HPDE6-E6E7 (cell line): ENCODE measurements at regions not wholly inside any gene's neighbourhood (a gene's known extent, or its start where the extent isn't known, plus 50 kb on each side); places are given as distances from the start of the nearest gene placed in this dataset.
"Not testable (repeated sequence)": the region's sequence is repeated elsewhere in the genome, so short reads cannot be mapped to it uniquely, and the experiment has no call there.

ENCODE experiments used
- DNase-seq: peaks from one replicate; pipeline ENCODE4 v3.0.0; 2011; ENCODE audit warnings: missing footprints; ENCODE audit errors: extremely low spot score

DNA sequence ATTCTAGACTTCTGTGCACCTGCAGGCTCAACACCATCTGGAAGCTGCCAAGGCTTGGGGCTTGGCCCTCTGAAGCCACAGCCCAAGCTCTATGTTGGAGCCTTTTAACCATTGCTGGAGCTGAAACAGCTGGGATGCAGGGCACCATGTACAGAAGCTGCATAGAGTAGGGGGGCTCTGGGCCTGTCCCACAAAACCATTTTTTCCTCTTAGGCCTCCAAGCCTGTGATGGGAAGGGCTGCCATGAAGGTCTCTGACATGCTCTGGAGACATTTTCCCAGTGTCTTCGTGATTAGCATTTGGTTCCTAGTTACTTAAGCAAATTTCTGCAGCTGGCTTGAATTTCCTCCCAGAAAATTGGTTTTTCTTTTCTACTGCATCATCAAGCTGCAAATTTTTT, 999.3 kb upstream of the GRIA3 start:
- DNase-seq, result no peak

DNA sequence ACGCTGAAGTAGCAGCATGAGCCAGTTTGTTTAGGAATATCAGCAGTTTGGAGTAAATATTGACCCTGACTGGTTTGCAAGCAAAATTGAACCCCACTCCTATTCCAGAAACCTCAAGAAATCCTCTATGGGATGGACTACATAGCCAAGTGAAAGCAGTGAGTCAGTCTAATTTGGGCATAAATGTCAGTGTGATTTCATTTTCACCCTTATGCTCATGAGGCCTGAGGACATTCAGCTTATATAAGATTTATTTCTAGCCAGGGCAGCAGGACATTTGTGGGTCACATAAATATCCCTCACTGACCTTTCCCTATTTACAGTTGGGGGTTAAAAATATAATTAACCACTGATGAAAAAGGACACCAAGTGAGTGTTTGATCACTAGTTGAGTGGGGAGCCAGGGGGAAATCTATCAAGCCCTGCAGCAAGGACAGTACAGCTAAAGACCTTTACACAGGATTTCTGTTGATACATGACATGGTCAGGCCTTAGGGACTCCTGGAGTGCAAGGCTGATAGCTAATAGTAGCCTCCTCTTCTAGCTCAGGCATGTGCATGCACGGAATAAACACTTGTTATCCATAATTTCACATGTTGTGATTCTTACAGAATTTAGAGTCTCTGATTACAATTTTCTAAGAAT, 996.9 kb upstream of the GRIA3 start:
- no peak for DNase-seq

DNA sequence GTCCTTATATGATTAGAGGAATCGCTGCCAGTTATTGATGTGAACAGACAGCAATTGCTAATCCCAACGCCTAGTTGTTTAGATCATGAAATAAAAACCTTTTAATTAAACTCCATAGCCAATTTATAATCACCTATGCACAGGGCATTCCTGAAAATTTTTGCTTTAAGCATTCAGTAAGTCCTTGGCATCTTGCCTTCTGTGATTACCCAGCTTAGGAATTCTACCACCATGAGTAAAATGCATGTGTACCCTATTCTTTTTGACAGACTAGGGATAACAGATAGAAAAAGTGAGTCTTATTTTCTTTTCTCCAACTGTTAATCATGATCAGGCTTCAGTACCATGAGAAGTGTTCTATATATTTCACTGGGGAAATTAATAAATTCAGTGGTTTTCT, 995.3 kb upstream of the GRIA3 start:
- DNase-seq, result no peak

DNA sequence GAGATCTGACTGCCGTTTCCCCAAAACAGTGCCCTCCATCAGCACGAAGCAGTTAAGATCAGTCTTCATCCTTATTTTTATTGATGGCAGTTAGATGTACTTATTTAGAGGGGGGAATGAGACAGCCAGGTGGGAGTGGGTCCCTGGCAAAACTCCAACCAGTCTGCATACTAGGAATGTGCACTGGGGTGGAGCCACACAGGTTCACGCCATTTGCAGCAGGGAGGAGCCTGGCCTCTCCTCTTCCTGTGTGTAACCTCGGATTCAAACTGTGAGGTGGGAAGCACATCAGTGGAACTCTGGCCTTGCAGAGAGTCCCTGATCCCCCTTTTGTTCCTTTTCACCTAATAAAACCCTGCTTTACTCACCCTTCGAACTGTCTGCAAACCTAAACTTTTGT, 987.7 kb upstream of the GRIA3 start:
- no peak for DNase-seq

DNA sequence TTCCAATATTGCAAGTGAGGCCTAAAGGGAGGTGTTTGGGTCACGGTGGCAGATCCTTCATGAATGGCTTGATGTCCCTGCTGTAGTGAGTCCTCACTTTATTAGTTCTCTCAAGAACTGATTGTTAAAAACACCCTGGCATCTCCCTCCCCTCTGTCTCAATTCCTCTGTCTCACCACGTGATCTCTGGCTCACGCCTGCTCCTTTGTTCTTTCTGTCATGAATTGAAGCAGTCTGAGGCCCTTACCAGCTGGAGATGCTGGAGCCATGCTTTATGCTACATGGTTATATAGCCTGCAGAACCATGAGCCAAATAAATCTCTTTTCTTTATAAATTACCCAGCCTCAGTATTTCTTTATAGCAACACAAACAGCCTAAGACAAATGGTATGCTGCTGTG, 980.7 kb upstream of the GRIA3 start:
- no peak for DNase-seq

DNA sequence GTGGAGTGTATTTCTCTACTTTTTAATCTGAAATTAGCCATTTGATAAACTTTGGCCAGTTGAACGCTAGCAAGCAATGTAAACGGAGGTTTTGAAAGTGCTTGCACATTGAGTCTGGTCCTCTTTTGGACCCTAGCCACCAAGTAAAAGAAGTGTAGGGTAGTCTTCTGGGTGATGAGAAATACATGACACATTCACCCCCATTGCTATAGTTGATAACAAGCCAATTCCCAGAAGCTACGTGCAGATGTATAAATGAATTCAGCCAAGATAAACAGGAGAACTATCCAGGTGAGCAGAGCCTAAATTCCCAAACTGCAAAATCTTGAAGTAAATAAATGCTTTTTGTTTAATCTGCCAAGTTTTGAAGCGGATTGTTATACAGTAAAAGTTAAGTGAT, 965.4 kb upstream of the GRIA3 start:
- no peak for DNase-seq

DNA sequence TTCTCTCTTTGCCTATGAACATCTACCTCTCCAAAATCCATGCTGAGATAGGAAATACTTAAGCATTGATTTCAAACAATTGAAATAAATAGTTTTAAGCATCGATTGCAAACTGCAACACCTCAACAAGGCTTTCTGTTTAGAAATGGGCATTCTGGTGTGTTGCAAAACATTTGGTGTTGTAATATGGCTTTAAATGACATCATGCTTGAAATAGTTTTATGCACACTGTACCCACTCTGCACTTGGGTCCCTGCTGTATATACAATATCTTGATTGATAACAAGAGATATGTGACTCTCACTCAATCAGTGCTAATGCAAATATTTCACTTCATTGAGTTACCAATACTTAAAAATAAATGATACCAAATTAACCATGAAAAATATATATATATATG, 964.9 kb upstream of the GRIA3 start:
- no peak for DNase-seq

DNA sequence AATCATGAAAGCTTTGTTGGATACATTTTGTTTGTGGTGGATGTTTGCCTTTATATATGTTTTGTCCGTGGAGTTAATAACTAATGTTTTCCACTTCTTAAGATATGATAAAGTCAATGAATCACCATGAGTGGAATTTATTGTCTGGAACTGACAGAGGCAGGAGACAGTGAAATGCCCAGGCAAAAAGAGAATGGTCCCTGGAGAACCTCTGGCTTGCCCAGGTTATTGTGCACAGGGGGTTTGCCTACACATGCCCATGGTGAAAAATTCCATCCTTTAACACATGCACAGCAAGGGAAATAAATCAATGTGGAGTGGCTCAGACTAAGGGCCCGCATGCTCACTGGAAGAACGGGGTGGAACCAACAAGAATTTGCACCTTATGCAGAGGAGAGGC, 964.3 kb upstream of the GRIA3 start:
- no peak for DNase-seq

DNA sequence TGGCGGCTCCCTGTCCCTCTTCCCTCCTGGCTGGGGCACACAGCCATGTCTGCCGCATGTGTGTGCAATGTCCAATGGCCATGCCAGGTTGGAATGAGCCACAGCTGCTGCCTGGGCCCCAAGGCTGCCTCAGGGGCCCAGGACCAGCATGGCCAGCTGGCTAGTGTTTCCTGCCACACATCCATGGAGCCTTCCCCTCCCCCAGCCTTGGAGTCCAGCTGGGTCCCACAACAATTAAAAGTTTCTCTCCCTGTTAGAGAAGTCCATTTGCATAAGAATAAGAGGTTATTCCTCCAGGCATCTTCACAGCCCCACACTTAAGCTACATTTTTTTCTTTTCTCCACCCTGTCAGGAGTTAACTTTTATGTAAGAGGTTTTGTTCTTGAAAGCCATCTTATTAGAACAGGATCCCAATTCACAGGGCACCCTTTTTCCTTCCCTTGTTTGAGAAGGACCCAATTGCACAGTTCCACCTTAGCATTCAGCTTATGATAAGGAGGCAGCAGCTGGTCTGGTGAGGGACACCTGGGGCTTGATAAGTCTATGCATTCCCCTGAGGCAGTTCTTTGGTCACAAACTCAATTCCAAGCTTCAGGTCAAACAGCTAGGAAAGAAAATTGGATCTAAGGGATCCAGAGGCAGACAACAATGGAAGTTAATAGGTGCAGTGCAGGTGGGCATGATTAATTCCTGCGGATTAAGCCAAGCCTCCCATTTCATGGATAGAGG, 963.3 kb upstream of the GRIA3 start:
- DNase-seq, result no peak

DNA sequence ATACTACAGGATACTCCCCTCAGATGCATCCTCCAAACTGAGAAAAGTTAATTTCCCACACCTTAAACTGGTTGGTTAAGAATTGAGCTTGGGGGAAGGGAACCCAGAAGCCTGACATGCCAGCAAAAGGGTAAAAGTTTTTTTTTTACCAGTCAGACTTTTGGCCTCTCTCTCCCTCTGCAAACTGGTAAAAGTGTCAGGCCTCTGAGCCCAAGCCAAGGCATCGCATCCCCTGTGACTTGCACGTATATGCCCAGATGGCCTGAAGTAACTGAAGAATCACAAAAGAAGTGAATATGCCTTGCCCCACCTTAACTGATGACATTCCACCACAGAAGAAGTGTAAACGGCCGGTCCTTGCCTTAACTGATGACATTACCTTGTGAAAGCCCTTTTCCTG, 962.3 kb upstream of the GRIA3 start:
- DNase-seq, result not testable (repeated sequence)

DNA sequence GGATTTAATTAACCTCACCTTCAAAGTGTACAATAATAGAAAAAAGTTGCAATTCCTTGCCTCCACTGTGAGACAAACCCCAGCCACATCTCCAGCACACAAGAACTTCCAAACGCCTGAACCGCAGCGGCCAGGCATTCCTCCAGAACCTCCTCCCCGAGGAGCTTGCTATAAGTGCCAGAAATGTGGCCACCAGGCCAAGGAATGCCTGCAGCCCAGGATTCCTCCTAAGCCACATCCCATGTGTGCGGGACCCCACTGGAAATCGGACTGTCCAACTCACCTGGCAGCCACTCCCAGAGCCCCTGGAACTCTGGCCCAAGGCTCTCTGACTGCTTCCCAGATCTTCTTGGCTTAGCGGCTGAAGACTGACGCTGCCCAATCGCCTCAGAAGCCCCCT, 959.9 kb upstream of the GRIA3 start:
- DNase-seq, result not testable (repeated sequence)

DNA sequence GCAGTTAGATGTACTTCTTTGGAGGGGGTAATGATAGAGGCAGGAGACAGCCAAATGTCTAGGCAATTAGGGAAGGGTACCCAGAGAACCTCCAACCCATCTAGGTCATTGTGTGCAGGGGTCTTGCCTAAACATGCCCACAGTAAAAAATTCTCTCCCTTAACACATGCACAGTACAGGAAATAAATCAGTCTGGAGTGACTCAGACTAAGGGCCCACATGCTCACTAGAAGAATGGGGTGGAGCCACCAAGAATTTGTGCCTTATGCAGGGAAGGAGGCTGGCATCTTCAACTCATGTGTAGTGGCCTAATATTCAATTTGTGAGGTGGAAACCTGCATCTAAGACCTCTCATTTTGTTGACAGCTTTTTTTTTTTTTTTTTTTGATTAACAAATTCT, 945.3 kb upstream of the GRIA3 start:
- DNase-seq, result peak; percentile 13

DNA sequence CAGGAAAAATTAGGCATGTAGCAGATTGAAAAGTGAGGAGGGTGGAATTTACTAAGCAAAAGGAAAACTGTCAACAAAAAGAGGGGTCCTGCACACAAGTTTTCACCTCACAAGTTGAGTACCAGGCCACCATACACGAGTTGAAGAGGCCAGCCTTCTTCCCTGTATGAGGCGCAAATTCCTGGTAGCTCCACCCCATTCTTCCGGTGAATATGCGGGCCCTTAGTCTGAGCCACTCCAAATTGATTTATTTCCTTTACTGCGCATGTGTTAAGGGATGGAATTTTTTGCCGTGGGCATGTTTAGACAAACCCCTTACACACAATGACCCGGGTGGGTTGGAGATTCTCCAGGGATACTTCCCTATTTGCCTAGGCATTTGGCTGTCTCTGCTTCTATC, 942.1 kb upstream of the GRIA3 start:
- no peak for DNase-seq

DNA sequence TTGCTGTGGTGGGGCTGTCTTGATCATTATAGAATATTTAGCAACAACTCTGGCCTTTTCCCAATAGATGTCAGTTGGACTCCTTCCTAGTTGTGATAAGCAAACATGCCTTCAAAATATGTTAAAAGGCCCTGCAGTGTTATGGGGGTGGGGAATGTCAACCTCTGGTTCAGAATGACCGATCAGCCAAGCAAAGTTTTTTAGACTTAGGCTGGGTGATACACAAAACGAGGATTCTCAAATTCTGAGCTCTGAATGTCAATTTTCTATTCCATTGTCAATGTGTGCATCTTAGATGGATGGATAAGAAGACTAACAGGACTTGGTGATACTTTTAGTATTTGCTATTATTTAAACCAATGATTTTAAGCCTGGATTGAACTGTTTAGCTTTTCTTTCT, 940.0 kb upstream of the GRIA3 start:
- no peak for DNase-seq

DNA sequence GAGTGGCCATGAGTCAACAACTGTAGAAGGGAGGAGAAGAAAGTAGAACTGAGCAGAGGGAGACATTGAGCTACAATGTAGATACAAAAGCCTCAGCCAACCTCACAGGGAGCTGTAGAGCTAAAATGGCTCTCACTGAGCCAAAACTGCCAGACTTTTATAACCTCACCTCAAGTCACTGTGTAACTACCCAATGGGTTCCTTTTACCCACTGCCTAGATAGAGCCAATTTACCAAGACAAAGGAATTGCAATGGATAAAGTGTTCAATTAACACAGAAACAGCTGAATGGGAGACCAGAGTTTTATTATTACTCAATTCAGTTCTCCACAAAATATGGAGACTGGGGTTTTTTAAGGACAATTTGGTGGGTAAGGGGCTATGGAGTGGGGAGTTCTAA, 938.9 kb upstream of the GRIA3 start:
- DNase-seq, result no peak

DNA sequence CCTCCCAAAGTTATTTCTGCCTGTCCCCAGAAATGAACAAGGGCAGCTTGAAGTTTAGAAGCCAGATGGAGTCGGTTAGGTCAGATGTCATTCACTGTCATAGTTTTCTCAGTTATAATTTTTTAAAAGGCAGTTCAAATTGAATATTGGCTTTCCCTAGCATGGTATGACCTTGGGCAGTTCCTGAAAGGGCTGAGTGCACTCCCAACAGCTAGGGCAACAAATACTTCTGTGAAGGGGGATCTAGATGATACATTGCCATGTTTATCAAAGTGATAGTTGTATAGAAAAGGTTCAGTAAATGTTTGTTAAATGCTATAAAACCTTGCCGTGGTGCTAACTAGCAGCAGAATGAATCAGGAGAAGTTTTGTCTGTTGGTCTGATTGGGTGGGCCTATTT, 938.1 kb upstream of the GRIA3 start:
- DNase-seq, result no peak

DNA sequence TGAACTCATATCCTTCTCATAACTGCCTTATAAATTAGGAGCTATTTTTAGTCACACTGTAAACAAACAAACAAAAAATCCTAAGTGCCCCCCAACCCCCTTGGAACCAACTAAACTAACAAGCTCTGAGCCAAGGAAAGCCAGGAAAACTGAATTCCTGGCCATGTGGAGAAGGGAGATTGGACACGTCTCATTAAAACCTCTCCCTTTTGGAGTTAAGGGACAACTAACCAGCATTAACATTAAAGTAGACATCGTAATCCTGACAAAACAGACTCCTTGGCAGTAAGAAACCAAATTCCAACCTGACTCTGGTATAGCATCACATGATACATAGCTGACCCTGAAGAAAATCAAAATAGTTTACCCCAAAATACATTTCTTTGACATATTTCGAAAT, 937.1 kb upstream of the GRIA3 start:
- no peak for DNase-seq

DNA sequence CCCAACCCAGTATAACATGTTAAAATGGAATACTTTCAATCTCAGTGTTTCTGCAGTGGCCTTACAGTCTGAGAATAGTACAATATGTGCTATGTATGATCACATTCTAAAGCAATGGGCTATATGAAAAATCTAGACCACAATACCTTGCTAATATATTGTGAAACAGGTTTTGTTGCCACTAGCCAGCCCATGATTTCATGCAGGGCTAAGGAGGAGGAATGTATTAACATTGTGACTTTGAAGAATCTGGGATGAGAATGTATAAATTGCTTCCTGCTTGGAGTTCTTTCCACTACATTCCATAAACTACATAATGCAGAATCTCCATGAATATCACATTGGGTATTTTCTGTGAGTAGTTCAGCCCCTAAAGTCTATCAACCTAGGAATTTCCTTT, 935.4 kb upstream of the GRIA3 start:
- no peak for DNase-seq

DNA sequence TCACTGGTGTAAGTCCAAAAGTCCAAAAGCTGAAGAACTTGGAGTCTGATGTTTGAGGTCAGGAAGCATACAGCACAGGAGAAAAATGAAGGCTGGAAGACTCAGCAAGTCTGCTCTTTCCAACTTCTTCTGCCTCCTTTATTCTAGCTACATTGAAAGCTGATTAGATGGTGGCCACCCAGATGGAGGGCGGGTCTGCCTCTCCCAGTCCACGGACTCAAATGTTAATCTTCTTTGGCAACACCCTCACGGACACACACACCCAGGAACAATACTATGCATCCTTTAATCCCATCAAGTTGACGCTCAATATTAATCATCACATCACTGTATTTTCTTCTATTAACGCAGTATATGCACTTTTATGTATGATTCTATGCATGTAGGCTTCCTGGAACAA, 931.6 kb upstream of the GRIA3 start:
- no peak for DNase-seq

DNA sequence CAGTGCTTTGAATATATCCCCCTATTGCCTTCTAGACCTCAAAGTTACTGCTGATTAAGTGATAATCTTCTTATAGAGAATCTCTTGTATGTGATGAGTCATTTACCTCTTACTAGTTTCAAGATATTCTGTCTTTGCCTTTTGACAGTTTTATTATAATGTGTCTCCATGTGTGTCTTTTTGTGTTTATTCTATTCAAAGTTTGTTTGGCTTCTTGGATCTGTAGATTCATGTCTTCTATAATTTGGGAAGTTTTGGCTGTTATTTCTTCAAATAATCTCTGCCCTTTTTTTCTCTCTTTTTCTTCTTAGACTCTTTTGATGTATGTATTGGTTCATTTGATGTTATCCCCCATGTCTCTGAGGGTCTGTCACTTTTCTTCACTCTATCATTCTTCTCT, 915.7 kb upstream of the GRIA3 start:
- DNase-seq, result no peak

DNA sequence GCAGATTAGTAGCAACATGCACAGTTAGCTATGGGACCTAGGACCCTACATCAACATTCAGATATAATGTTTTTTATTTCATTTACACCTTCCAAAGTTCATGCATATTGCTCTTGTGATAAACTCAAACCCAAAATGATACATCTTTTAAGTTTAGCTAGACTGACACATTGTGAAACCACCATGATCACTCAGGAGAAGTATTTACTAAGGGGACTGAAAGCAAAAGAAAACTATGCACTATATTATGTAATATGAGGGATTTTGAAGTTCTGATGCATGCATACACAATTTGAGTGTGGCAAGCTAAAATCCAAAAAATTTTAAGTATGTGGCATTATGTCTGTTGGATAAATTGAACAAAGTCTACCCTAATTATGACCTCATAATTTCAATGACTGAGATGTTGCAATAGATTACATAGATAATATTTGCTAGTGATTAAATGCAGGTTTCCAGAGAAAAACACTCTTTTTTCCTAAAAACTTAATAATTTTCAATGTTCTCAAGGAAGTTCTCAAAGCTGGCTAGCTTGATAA, 914.8 kb upstream of the GRIA3 start:
- DNase-seq, result no peak

DNA sequence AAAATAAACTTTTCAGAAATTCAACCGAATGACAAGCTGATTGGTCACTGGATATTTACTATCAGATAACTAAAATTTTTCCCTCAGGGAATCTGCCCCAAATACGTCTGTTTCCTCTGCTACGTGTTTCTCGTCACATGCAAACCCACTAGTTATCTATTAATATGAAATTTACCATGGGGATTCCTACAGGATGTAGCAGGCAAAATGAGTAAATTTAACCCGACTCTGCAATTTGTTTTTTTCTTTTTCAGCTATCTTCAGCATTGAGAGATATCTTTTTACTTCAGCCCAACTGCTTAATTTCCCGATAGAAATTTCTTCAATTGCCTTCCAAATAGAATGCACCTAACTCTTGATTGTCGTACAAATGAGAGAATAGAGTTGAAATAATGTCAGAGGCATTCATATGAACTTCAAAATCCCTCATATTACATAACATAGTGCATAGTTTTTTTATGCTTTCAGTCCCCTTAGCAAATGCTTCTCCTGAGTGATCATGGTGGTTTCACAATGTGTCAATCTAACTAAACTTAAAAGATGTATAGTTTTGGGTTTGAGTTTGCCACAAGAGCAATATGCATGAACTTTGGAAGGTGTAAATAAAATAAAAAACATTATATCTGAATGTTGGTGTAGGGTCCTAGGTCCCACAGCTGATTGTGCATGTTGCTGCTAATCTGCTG, 913.1 kb upstream of the GRIA3 start:
- DNase-seq, result no peak

DNA sequence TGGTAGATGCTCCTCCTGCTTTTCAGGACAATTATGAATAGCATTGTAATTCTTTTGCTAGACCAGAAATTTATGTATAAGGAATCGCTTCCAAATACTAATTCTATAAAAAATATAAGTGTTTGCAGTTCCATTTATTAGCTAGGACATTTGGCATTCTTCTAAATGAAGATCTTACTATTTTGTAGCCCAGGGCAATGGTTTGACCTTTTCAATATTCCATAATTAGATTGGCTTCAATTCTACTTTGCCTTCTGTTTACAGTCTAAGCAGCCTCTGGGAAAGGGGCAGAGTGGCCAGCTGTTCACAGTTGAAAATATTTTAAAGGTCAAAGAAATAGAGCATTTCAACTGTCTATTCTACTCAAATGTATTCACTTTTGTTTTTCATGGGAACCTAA, 912.1 kb upstream of the GRIA3 start:
- DNase-seq, result no peak
